SK-N-SH (cell line): ENCODE measurements at regions not wholly inside any gene's neighbourhood (a gene's known extent, or its start where the extent isn't known, plus 50 kb on each side); places are given as distances from the start of the nearest gene placed in this dataset.

Experiments
- ELF1 ChIP-seq: IDR thresholded peaks from 2 replicates; pipeline ENCODE4 v1.4.0; 2012
- POLR2AphosphoS5 ChIP-seq: IDR thresholded peaks from 2 replicates; pipeline ENCODE4 v1.6.1; 2012; ENCODE audit warnings: low read depth, low read length
- YY1 ChIP-seq: IDR thresholded peaks from 2 replicates; pipeline ENCODE4 v1.4.0; 2012; ENCODE audit warnings: low read depth, mild to moderate bottlenecking
- TF ChIP-seq, protein P1 (sequence below): IDR thresholded peaks from 2 replicates; pipeline ENCODE4 v1.4.0; 2012; ENCODE audit warnings: low read depth, borderline replicate concordance
- TF ChIP-seq, protein P2 (sequence below): fragments of 200-600 bp; sonication (generic); IDR thresholded peaks from 2 replicates; pipeline ENCODE4 v1.6.1; 2017; ENCODE audit warnings: antibody characterized with exemption, mild to moderate bottlenecking, moderate library complexity

DNA sequence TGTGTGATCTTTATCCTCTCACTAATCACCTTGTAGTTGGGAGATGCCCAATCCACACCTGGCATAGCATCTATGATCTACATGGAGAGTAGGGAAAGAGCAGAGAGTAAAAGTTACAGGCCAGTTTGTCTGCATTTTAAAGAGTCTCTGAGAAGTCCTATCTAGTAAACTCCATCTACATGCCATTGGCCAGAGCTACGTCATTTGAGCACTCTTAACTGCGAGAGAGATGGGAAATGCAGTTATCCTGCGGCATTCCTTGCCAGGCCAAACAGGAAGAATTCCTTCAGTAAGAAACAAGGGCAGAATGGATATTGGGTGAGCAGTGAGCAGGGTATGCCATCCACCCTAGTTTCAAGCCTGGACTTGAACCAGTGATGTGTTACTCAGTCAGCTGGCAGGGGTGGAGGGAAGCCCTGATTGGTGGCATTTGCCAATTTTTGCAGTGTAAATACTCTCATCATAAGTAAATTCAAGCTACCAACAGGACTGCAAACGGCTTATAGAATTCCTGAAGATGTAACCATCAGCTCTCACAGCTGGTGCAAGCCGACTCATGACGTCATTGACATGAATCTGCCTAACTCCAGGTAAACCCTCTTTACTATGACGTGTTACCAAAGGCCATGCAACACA is 156.8 kb upstream of the MSX2 start:
- TF ChIP-seq YY1 (no peak), POLR2AphosphoS5 (no peak), ELF1 (no peak)
- TF ChIP-seq, protein P1, sequence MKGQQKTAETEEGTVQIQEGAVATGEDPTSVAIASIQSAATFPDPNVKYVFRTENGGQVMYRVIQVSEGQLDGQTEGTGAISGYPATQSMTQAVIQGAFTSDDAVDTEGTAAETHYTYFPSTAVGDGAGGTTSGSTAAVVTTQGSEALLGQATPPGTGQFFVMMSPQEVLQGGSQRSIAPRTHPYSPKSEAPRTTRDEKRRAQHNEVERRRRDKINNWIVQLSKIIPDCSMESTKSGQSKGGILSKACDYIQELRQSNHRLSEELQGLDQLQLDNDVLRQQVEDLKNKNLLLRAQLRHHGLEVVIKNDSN = no peak
- TF ChIP-seq, protein P2, sequence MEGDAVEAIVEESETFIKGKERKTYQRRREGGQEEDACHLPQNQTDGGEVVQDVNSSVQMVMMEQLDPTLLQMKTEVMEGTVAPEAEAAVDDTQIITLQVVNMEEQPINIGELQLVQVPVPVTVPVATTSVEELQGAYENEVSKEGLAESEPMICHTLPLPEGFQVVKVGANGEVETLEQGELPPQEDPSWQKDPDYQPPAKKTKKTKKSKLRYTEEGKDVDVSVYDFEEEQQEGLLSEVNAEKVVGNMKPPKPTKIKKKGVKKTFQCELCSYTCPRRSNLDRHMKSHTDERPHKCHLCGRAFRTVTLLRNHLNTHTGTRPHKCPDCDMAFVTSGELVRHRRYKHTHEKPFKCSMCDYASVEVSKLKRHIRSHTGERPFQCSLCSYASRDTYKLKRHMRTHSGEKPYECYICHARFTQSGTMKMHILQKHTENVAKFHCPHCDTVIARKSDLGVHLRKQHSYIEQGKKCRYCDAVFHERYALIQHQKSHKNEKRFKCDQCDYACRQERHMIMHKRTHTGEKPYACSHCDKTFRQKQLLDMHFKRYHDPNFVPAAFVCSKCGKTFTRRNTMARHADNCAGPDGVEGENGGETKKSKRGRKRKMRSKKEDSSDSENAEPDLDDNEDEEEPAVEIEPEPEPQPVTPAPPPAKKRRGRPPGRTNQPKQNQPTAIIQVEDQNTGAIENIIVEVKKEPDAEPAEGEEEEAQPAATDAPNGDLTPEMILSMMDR = no peak
